ENCODE measurements at regions not wholly inside any gene's neighbourhood (a gene's known extent, or its start where the extent isn't known, plus 50 kb on each side); places are given as distances from the start of the nearest gene placed in this dataset.
"Not testable (repeated sequence)": the region's sequence is repeated elsewhere in the genome, so short reads cannot be mapped to it uniquely, and the experiment has no call there.

DNA sequence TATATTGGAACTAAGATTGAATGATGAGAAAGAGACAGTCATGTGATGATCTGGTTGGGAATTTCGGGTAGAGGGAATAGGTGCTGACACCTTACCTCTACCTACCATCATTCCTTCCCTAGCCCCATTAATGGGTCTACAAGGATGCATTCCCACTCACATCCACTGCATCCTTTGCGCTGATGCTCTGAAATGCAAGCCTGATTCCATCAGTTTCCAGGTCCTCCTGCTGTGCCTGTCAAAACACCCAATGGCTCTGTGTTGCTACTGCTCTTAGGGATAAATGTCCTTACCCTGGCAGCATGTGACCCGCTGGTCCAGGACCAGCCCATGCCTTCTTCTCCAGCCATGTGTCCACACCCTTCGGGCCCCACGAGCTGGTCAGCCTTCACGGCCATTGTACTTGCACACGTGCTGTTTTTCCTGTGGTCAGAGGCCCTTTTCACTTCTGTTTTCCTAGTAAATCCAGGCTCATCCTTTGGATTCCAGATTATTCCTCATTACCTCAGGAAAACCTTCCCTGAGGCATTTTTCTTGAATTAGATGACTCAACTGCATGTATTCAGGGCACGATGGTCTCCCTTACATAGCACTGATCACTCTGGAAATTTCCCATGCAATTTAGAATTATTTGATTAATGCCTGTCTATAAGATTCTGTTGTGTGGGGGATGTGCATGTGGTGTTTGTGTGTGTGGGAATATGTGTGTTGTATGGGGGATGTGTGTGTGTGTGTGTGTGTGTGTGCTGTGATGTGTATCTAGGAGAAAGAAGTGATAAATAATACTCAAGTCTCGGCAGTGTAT, 185.0 kb downstream of the DIRAS2 start:
- no peak for DNase-seq

DNA sequence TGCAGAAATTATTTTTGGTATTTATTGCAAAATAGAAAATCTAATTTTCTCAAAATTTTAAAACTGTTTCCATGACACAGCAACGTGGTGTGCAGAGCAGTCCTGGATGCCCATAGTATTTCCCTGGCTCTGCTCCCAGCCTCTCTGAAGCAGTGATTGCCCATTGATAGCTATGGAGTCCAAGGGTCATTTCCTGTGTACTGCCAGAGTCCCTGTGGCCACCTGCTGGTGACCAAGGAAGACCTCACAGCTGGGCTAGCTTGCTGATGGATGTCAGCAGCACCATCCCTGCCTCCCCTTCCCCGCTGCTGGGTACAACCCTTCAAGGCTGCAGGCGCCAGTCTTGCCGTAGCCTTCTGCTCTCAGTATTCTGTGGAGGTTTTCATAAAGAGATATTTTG, 184.1 kb downstream of the DIRAS2 start:
- DNase-seq: no peak

DNA sequence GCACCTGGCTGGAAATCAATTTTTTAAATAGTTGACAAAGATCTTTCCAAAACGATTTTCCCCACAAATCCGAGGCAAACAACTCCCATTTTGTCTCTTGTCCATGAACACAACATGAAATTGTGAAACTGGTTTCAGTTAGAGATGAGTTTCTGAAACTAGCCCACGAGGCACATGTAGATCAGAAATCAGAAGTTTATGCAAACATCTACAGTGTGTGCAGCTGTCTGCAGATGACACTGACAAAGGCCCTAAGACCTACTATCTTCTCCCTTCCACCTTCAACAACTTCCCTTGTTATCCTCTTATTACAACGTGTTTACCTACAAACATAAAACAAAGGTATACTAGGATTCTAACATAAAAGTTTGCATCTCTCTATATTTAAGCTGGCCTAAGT, 183.3 kb downstream of the DIRAS2 start:
- DNase-seq: no peak

DNA sequence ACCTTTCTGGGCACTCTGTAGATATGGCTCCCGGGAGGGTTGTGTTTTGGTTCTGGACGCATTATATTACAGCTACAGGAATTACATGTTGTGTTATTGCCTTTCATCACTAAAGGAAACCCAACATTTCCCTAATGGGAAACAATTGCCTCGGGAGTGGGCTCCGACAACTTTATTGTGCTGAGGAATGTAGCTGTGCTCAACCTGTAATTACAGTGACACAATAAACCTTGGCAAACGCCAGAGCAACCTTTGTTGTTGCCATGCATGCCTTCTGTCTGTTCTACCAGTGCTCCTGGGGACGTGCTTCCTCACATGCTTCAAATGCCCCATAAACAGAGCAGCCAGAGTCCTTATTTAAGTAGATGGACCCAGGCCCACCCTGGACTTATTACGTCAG, 182.4 kb downstream of the DIRAS2 start:
- no peak for DNase-seq

DNA sequence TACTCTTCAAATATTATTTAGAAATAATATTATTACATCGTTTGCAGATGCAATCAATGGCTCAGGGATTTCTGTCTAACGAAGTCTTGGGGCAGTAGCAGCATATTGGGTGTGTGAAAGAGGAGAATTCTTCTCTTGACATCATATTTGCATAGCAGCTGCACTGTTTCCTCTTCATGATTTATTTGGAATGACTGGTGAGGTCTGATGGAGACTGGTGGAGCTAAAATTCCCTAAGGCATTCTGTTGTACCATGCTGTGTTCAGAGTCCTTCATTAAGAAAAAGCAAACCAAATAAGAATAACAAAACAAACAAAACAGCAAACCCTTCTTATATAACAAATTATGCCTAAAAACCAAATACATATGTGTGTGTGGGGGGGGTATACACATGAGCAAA, 177.6 kb downstream of the DIRAS2 start:
- no peak for DNase-seq

DNA sequence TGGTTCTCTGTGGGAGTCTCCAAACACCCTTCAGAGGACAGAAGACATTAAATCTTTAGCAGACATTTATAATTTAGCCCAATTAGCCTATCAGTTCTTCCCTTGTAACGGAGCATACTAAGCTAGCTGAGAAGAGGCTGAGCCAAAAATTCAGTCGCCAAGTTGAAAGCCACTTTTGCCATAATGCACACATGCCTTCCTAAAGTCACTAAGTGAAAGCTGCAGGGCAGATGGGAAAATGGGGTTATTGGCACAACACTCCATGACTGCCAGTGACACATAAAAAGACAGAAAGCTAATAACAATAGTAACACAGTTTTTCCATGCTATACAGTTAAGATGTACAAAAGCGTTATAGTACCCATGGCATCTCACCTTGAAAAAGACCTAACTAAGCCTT, 176.2 kb downstream of the DIRAS2 start:
- no peak for DNase-seq

DNA sequence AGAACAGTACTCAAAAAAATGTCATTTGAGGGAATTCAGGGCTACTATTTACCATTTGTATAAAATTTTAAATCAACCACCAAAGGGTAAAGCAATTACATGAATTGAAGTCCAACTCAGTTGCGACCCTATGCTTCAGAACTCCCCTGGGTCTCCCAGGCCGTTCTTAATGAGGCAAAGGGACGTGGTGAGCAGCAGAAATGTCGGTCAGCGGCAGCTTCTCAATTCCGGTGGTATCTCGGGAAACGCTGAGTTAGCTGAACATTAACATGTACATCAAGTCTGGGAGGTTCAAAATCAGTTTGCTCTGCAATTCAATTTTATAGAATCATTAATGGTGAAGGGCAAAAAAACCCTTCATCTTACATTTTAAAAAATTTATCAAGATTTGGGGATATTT, 173.2 kb downstream of the DIRAS2 start:
- no peak for DNase-seq

DNA sequence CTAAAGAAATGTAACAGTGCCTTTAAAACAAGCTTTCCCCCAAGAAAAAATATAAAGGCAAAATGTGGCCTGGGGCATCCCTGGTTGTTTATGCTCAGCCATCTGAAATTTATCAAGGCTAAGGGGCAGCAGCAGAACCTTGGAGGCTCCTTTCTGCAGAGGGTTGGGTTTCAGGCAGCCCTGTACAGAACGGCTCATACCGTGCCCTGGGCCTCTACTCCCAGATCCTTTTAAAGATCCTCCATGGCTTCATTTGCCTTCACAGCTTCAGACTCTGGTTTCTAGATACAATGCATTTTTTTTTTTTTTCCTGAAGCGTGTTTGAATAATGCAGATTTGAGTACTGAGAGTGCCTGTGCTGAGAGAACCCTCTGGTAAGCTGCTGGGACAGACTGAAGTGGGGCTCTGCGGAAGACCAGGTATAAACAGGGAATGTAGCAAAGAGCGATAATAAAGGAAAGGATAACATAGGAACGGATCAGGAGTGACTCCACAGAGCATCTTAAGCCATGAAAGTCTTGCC, 172.7 kb downstream of the DIRAS2 start:
- DNase-seq: no peak

DNA sequence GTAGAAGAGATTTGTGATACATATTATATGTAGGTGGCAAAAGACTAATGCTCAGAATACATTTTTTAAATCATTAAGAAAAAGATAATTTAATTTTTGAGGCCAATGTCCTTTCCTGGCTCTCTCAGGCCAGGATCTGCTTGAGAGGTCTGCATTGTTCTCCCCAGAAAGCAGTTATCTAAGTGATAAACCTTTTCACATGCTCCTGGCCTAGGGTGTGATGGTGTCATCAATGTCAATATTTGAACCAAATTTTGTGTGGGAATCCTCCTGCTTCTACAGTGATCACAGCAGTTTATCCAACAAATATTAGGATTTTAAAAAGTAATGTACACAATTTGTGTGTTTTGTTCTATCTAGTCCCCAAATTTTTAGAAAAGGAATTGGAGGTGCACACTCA, 166.6 kb downstream of the DIRAS2 start:
- no peak for DNase-seq

DNA sequence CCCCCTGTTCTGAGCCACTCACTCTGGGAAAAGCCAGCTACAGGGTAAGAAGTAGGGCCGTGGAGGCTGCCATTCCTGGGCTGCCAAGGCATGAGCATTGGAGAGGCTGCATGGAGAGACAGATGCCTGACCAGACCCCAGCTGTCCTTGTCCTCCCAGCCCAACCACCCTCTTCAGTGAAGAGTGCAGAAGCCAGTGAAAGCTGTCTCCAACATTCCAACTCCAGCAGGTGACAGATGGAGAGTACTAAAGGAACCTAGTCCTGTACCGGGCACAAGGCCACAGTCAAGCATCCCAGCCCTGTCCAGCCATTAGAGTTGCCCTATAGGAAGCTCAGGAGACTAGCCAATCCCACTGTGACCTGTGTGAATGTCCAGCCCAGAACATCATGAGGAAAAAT, 165.1 kb downstream of the DIRAS2 start:
- DNase-seq: no peak

DNA sequence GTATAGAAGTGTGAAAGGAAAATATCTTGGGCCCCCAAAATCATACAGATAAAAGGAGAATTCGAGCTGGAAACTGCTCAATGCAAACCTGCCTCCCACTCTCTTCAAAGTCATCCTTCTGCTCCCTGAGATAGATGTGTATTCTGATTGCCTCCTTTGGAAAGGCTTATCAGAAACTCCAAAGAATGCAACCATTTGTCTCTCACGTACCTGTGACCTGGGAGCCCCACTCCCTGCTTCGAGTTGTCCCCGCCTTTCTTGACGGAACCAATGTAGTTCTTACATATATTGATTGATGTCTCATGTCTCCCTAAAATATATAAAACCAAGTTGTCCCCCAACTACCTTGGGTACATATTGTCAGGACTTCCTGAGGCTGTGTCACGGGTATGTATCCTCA, 163.8 kb downstream of the DIRAS2 start:
- no peak for DNase-seq

DNA sequence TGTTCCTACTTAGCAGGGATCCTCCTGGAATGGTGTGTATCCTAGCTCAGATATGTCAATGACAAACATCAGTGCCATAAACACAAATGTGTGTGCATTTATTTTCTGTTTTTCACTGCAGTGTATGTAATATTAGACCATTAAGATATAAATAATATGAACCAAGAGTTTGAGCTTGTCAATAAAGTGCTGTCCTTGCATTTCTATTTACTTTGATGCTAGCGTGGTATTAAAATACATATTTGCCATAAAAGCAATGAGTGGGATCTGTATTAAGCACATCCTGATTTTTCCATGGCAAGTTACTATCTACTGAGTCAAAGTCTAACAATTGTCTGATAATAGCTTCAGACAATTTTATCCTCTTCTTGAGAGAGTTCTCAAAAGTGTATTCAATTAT, 157.6 kb downstream of the DIRAS2 start:
- no peak for DNase-seq

DNA sequence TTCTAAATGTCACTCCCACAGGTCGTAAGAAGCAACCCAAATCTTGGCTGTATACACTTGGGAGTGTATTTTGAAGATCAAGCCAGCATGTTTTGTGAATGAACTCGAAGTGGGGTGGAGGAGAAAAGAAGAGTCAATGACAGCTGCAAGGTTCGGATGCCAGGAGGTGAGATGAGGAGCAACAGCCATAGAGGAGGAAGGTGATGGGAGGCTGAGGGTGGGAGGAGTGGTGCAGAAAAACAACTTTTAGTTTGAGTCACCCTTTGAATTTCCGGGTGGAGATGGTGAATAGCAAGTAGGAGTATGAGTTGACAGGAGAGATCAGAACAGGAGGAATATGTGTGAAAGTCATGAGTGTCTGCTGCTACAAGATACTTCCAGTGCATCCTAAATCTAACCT, 153.6 kb downstream of the DIRAS2 start:
- DNase-seq: no peak

DNA sequence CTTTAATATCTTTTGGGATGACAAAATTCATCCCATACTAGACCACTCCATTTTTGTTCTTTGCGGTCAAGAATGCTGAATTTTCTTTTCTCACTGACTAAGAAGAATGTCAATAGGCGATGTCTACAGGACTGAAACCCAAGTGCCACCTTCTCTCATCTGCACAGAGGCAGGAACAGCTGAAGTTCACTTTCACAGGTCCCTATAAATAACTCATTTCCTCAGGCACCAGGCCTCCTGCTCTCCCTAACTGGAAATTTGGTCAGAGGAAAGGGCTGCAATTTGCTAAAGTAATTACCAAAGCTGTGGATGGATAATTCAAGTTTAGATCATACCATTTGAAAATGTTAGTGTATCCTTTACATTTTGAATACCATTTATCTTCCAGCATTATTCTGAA, 142.9 kb downstream of the DIRAS2 start:
- DNase-seq: no peak

DNA sequence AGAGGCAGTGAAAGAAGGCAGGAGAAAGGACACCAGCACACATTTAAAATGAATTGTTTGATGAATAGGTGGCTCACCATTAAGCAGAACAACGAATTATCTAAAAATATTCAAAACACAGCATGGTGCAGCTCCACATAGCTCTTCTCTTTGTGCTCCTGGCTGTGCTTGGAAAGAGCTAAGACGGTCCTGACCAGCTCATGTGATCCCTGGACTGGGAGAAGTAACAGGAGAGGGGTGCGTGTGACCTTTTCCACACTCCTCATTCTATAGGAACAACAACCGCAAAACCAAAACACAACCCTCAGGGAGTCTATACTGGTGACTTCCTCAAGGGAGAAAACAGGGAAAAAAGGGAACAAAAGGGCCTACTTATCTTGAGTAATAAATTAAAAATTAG, 140.5 kb downstream of the DIRAS2 start:
- no peak for DNase-seq

DNA sequence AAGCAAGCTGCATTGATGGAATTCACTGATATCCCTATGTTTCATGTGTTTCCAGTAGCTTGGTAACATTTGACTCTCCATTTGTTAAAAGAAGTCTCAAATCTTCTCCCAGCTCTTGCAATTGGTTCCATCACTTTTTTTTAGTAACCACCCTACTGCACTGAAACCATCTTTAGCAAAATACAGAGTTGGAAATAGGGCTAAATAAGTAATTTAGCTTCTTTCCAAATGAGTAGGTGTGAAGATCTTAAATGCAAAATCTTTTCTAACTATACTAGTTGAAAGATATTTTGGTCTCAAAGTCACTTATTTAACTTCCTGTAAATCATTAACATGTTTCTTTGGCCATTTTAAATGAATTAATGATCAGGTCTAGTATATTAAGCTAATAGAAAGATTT, 138.1 kb downstream of the DIRAS2 start:
- DNase-seq: no peak

DNA sequence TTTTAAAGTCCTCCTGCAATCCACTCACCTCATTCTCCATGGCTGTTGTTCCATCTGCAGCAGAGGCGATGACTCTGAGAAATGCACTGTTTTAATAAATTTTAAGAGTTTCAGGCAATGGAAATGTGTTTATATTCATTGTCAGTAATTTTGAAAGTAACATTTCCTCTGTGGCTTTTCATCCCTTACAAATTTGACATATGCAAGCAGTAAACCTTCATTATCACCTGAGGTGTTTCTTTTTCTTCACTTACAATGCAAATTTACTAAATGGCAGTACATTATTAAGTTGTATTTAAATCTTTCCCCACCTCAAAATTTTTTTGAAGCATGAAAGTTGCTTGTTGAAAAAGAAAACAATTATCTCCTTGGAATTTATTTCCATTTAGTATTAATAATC, 136.9 kb downstream of the DIRAS2 start:
- no peak for DNase-seq

DNA sequence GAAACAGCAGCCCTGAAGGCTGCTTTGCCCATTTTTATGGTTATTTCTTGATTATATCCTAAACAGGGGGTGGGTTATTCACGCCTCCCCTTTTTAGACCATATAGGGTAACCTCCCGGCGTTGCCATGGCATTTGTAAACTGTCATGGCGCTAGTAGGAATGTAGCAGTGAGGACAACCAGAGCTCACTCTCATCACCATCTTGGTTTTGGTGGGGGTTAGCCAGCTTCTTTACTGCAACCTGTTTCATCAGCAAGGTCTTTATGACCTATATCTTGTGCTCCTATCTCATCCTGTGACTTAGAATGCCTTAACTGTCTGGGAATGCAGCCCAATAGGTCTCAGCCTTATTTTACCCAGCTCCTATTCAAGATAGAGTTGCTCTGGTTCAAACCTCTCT, 136.2 kb downstream of the DIRAS2 start:
- DNase-seq: not testable (repeated sequence)

DNA sequence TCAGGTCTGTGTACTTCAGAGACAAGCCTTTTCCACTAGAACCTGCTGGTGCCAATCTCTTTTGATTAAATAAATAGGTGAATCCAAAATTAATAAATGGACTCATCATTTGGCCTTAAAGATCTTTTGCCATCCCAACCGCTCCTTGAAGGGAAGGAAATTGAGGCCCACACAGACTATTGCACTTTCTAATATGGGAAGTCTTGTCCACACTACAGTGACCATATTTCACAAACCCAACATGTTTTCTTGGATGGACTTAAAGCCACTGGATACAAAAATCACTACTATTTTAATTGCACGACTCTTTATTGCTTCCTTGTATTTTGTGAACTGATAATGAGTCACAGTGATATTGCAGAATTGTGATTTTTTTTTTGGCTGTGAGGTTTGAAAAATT, 135.0 kb downstream of the DIRAS2 start:
- DNase-seq: no peak

DNA sequence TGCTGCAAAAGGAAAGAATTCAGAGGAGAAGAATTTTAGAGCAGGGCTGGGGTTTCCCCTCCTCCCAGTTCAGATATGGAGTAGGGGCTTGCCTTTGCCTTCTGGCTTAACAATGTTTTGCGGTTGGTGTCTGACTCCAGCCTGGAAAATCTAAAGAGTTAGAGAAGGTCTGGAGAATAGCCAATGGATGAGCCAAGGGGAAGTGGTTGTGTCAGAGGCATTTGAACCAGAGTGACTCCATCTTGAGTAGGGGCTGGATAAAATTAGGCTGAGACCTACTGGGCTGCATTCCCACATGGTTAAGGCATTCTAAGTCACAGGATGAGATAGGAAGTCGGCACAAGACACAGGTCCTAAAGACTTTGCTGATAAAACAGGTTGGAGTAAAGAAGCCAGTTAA, 133.7 kb downstream of the DIRAS2 start:
- no peak for DNase-seq

DNA sequence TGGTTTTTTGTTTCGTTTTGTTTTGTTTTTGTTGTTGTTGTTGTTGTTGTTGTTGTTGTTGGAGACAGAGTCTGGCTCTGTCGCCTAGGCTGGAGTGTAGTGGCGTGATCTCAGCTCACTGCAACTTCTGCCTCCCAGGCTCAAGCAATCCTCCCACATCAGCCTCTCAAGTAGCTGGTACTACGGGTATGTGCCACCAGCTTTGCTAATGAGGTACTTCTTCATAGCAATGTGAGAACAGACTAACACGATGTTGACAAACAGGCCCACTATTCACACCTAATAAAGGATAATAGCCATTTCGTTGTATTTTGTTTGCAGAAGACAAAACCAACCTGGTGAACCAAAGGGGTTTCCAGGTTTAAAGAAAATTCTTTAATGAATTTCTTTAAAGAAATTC, 130.9 kb downstream of the DIRAS2 start:
- DNase-seq: no peak

DNA sequence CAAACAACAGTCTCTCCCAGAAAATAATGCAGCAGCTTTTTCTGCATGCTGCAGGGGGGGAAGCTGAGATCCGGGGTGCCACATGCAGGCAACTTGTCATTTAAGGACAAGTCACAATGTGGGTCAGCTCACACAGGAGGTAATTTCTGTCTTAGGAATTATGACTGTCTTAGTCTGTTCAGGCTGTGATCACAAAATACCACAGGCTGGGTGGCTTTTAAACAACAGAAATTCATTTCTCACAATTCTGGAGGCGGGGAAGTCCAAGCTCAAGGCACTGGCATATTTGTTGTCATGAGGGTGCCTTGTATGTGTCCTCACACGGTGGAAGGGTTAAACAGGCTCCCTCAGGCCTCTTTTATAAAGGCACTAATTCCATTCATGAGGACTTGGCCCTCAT, 127.7 kb downstream of the DIRAS2 start:
- DNase-seq: no peak

DNA sequence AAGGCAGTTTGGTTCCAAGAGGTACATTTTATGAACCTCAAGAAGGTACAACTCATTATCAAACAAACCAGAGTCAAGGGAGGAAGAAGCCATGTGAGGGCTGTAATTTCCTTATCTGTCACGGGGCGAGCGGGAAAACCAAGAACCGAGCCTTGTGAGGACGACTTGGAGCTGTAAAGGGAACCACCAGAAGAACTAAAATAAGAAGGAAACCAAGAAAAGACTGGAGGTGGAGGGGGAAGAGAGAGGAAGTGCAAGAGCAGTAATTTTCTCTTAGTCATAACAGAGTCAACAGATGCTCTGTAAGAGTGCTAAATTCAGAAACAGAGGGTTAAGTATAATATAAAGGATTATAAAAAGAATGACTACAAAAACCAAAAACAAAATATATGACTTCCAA, 127.1 kb downstream of the DIRAS2 start:
- DNase-seq: no peak

DNA sequence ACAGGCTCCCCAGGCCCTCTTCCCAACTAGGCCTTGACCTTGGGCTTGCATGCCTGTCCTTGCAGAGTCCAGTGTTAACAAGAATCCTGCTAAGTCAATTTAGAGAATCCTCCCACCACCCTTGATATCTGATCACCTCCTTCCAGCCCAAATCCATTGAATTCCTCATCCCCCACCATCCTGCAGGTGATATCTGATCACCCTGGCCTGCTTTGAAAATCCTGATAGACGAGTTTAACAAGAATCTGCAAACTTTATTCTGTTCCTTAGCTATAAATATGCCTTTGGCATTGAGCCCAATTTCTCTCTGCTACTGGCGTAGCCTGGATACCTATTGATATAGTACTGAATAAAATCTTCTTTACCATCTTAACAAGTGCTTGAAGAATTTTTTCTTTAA, 125.5 kb downstream of the DIRAS2 start:
- DNase-seq: no peak

All from NCI-H1105 (cell line).